Cardiac muscle cell (in vitro differentiated cells and primary cell): ENCODE measurements at regions not wholly inside any gene's neighbourhood (a gene's known extent, or its start where the extent isn't known, plus 50 kb on each side); places are given as distances from the start of the nearest gene placed in this dataset.

Experiments used
- DNase-seq, 2 donors: peaks; one replicate each; pipeline versions ENCODE4 v3.0.0 to v3.0.0-alpha.2; 2010 to 2017; ENCODE audit warnings: low read depth in 1 of 2, low spot score in 1 of 2
- H3K27ac ChIP-seq: fragments of 200-600 bp; sonication (generic); 2 replicates; pipeline ENCODE4 v1.5.1; 2016
- H3K27me3 ChIP-seq: fragments of 200-600 bp; sonication (generic); 2 replicates; pipeline ENCODE4 v1.6.0; 2016; ENCODE audit warnings: control low read depth
- H3K36me3 ChIP-seq: fragments of 200-600 bp; sonication (generic); 2 replicates; pipeline ENCODE4 v1.5.1; 2016; ENCODE audit warnings: control low read depth
- H3K4me1 ChIP-seq: fragments of 200-600 bp; sonication (generic); 2 replicates; pipeline ENCODE4 v1.8.1; 2017; ENCODE audit warnings: low read depth, mild to moderate bottlenecking, mixed run types
- H3K4me3 ChIP-seq: fragments of 200-600 bp; sonication (generic); 2 replicates; pipeline ENCODE4 v1.5.1; 2016; ENCODE audit warnings: mild to moderate bottlenecking
- H3K9me3 ChIP-seq: fragments of 200-600 bp; sonication (generic); 2 replicates; pipeline ENCODE4 v1.5.1; 2017; ENCODE audit warnings: low read depth, mild to moderate bottlenecking, control low read depth
- CTCF ChIP-seq: IDR thresholded peaks from 2 replicates; pipeline ENCODE4 v1.5.1; 2012; ENCODE audit warnings: low read depth, mild to moderate bottlenecking, low read length

GRCh38 chr14:58846682-58847465, 209.1 kb downstream of the DACT1 start:
- Histone ChIP-seq H3K9me3 (no peaks in the 10 kb centered on the region), H3K4me3 (no peak overlapping the region), H3K36me3 (no peaks in the 10 kb centered on the region), H3K27ac (peak overlapping the region; percentile 52), H3K4me1 (peaks cover 27% of the 10 kb centered on the region), H3K27me3 (no peaks in the 10 kb centered on the region)
- peak in 1 of 2 donors; percentile 24 for DNase-seq
- no peak for TF ChIP-seq CTCF

GRCh38 chr14:58848365-58848764, 210.6 kb downstream of the DACT1 start:
- H3K27me3 ChIP-seq: no peaks in the 10 kb centered on the region
- TF ChIP-seq CTCF: no peak
- H3K4me3 ChIP-seq: no peak overlapping the region
- DNase-seq: no peak
- H3K27ac ChIP-seq: no peak overlapping the region
- no peaks in the 10 kb centered on the region for H3K36me3 ChIP-seq
- no peaks in the 10 kb centered on the region for H3K9me3 ChIP-seq
- peaks cover 27% of the 10 kb centered on the region for H3K4me1 ChIP-seq

- Histone ChIP-seq H3K36me3 (no peaks in the 10 kb centered on the region), H3K27me3 (no peaks in the 10 kb centered on the region), H3K4me3 (no peak overlapping the region), H3K4me1 (peaks cover 17% of the 10 kb centered on the region), H3K27ac (no peak overlapping the region), H3K9me3 (no peaks in the 10 kb centered on the region)
- no peak for TF ChIP-seq CTCF
- DNase-seq: no peak
These were observed 211.8 kb downstream of the DACT1 start for GRCh38 chr14:58849601-58850000.

GRCh38 chr14:58850011-58850410, 212.2 kb downstream of the DACT1 start:
- TF ChIP-seq CTCF: no peak
- H3K27ac ChIP-seq: no peak overlapping the region
- H3K4me3 ChIP-seq: no peak overlapping the region
- H3K36me3 ChIP-seq: no peaks in the 10 kb centered on the region
- H3K27me3 ChIP-seq: no peaks in the 10 kb centered on the region
- no peak for DNase-seq
- peaks cover 13% of the 10 kb centered on the region for H3K4me1 ChIP-seq
- no peaks in the 10 kb centered on the region for H3K9me3 ChIP-seq

DNA sequence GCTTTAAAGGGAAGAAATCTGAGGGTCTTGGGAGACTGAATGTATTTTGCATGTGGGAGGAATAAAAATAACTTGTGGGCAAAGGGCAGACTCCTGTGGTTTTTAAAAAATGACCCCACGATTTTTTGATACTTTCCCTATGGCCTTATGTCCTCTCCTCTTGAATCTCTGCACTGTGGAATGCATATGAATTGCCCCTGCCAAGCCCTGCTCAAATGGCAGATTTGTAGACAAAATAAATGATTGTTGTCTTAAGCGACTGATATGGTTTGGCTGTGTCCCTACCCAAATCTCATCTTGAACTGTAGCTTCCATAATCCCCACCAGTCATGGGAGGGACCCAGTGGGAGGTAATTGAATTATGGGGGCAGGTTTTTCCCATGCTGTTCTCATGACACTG, 223.8 kb downstream of the DACT1 start:
- no peaks in the 10 kb centered on the region for H3K4me1 ChIP-seq
- peak in 1 of 2 donors; percentile 44 for DNase-seq
- no peak overlapping the region for H3K4me3 ChIP-seq
- TF ChIP-seq CTCF: no peak
- H3K9me3 ChIP-seq: no peaks in the 10 kb centered on the region
- H3K27ac ChIP-seq: no peak overlapping the region
- no peaks in the 10 kb centered on the region for H3K27me3 ChIP-seq
- H3K36me3 ChIP-seq: no peaks in the 10 kb centered on the region
